SHP77 treated with DMSO at 0.1 percent for 48 hours (cell line): ENCODE measurements at regions not wholly inside any gene's neighbourhood (a gene's known extent, or its start where the extent isn't known, plus 50 kb on each side); places are given as distances from the start of the nearest gene placed in this dataset.

Experiments used
- DNase-seq: peaks from one replicate; lab custom pipeline; 2025; lab: John Stamatoyannopoulos, UW

DNA sequence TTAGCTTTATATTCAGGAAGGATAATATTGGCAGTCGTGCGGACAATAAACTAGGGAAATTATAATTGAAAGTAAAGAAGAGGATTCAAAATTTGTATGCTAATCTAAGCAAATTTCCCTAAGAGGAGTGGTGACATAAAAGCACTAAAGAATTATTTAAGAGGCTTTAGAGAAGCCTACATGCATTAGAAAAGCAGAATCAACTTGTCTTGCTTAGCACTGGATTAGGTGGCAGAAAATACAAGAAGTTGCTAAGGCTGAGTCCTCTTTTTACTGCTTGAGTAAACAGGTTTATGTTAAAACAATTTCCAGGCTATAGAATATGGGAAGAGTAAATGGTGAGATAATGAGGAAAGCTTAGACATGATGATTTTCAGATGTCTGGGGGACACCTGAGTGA lies 991.5 kb downstream of the PCDH18 start:
- DNase-seq = no peak

DNA sequence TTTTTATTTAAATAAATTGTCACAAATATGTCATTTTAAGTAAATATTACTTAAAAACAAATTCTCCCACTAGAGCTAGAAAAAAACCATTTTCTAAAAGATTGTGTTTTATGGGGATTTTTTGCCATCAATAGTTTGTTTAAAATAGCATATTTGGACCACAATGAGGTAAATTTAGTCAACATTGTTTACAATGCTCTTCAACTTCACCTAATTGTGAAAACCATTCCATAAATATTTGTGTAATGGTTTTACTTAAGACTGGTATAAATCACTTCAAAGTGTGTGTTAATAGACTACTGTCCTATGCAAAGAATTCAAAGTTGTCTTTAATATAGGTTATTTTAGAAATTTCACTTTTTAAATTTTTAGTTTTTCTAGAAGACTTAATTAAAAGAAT lies 1004.2 kb downstream of the PCDH18 start:
- no peak for DNase-seq

GRCh38 chr4:136526517-136526916 lies 1005.8 kb downstream of the PCDH18 start:
- no peak for DNase-seq

- DNase-seq = no peak
Observed at GRCh38 chr4:136524039-136524438, 1008.3 kb downstream of the PCDH18 start.

DNA sequence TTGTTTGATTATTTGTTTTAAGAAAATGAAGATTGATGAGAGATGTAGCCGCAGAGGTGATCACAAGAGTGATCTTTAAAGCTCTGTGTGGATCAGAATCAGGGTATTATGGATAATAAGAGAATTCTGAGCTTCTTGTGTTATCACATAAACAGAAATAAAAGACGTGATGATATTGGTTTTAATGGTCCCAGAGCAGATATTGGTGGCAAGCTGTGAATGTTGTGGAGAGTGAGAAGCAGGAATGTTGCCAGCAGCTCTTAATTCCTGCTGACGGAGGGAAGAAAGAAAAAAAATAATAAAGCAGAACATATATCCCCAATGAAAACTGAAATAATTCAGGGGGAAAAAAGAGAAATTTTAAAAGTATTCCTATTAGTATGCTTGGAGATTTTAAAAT lies 1015.9 kb downstream of the PCDH18 start:
- DNase-seq = no peak

GRCh38 chr4:136505020-136505419 lies 1027.3 kb downstream of the PCDH18 start:
- DNase-seq = no peak

DNA sequence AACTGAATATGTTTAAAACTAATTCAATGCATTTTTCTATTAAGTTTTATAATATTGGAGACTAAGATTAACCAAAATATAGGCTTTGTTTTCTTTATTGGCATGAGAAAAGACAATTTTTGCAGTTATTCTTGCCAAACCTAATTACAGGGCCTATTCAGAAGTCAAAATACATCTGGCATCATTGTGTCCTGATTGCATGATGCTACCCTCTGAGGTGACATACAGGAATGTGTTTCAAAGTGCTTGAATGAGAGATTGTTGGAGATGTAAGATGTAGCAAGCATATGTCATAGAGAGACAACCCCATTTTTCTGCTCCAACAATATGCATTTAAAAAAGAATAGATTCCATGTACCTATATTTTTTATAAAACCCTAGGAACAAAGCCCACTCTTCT lies 1036.4 kb downstream of the PCDH18 start:
- DNase-seq = no peak

DNA sequence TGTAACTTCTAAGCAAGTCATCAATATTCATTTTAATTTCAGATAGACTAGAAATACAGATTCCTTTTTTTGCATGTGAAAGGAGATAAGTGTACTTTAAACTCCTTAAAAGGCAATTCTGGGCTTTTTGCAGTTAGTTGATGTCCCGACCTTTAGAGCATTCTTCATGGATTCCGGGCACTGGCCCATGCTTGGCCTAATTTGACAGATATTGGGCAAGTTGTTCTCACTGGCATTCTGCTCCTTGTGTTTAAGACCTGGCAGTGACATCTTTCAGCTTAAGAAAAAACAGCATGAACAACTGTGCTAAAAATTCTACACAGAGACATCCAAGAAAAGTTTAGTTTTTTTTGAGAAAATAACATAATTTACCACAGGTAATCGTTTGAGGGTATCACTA lies 1037.2 kb downstream of the PCDH18 start:
- DNase-seq = no peak

DNA sequence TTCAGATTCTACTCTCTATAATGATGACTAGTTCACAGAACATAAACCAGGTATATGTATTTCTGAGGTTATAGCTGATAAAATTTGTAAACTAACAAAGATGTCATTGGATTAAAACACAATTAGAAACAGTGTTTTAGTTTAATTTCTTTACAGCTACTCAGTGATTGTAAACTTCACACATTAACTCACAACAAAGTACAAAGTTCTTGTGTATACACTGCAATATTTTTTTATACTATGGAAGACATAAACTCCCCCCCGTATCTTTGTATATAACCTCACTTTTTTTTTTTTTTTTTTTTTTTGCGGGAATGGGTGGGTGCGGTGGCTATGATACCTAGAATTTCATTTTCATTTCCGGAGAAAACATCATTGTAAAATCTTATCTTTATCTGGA lies 1043.2 kb downstream of the PCDH18 start:
- no peak for DNase-seq

DNA sequence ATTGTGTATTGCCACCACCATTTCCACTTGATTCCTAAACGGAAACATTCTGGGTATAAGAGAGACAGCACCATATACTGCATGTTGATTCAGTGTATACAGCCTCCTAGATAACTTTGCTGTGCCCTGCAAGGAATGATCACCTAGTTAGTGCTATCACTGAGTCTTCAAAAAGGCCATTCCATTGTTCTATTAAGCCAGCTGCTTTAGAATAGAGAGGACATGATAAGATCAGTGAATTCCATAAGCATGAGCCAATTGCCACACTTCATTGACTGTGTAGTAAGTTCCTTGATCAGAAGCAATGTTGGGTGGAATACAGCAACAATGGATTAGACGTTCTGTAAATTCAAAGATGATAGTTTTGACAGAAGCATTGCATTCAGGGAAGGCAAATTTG lies 1047.3 kb downstream of the PCDH18 start:
- no peak for DNase-seq

DNA sequence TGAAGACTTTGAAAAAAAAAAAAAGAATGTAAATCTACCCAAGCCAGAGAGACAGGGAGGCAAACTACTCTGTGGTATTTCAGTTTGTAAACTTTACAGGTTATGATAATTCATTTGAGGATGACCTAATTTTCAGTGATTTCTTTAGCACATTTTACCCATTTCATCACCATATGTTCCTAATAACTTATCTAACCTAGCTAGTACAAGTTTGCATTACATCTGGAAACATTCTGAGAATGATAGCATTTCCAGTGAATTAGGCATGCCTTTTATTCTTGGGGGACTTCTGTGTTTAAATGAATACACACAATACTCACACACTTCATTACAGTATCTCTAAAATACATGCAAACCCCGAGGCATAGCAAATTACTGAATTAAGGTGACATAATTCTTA lies 1055.5 kb downstream of the PCDH18 start:
- DNase-seq = no peak

DNA sequence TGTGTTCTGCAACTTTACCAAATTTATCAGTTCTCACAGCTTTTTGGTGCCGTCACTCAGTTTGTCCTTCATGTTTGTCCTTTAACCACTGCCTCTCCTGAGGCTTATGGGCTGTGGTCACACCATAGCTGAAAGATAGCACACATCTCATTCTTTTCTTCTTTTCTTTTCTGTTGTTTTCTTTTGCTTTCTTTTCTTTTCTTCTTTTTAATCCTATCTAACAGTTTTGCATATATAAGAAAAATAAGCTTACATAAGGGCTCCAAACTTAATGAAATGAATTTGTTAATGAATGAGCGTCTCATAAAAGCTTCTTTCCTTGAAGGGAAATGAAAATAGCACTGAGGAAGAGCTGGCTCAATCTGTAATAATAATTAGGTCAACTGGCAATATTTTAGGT lies 1061.2 kb downstream of the PCDH18 start:
- DNase-seq = no peak

DNA sequence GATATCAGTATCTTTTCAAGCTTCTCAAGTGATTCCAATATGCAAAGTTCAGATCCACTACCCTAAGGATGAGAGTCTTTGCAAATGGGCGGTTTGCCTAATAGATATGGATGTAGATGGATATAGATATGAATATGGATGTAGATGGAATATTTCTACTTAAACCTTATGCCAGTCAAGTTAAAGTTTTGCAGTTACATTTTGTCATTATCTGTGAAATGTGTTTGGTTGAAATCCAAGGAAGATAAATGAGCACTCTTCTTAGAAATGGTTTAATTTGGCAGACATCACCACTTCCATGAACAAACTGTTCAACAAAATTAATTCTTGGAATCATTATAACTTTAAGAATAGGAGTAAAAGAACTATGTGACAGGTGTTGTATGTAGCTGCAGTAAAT lies 1066.6 kb downstream of the PCDH18 start:
- no peak for DNase-seq

- DNase-seq = no peak
Observed at GRCh38 chr4:136463941-136464340, 1068.4 kb downstream of the PCDH18 start.

DNA sequence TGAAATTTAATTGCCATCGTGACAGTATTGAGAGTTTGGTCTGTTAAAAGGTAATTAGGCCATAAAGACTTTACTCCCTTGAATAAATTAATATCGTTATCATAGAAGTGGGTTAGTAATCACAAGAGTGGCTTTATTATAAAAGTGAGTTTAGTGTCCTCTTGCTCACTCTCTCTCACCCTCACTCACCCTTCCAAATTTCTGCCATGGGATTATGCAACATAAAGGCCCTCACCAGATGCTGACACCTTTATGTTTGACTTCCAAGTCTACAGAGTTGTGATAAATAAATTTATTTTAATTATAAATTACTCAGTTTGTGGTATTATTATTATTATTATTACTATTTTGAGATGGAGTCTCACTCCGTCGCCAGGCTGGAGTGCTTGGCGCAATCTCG lies 1070.8 kb downstream of the PCDH18 start:
- no peak for DNase-seq

- no peak for DNase-seq
Observed at GRCh38 chr4:136458326-136458725, 1074.0 kb downstream of the PCDH18 start.

DNA sequence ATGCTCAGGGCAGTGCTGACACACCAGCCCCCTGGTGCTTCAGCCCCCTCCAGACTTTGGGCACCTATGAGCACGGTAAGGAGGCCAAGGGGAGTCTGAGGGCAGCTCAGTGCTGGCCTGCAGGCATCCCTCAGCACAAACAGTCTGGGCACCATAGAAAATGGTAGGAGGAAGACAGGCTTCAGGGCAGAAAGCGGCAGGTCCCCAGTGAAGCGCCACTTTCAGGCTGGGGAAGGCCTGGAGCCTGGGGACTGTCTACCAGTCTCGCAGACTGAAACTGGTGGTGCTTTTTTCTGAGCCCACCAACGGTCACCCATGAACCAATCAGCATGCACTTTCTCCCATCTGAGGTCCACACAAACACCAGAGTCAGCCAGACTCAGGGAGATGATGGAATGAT lies 1074.7 kb downstream of the PCDH18 start:
- no peak for DNase-seq

GRCh38 chr4:136457004-136457403 lies 1075.3 kb downstream of the PCDH18 start:
- DNase-seq = no peak

DNA sequence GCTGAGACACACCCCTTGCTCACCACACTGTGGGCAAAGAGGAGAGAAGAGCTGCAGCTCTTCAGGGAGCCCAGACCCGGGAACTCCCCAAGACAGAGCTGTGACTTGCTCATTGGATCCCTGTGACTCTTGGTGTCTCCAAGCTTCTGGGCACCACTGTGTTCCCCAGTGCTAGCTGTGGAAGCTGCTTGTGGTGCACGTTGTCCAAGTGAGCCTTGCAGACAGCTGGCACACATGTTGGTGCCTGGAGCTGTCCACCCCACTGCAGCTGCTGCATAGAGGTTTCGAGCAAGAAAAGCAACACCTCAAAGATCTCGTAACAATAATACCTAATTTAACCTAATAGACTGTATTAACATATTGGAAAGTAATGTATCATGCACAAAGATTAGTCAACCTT lies 1089.3 kb downstream of the PCDH18 start:
- DNase-seq = no peak

- DNase-seq = no peak
Observed at GRCh38 chr4:136442447-136442846, 1089.8 kb downstream of the PCDH18 start.

DNA sequence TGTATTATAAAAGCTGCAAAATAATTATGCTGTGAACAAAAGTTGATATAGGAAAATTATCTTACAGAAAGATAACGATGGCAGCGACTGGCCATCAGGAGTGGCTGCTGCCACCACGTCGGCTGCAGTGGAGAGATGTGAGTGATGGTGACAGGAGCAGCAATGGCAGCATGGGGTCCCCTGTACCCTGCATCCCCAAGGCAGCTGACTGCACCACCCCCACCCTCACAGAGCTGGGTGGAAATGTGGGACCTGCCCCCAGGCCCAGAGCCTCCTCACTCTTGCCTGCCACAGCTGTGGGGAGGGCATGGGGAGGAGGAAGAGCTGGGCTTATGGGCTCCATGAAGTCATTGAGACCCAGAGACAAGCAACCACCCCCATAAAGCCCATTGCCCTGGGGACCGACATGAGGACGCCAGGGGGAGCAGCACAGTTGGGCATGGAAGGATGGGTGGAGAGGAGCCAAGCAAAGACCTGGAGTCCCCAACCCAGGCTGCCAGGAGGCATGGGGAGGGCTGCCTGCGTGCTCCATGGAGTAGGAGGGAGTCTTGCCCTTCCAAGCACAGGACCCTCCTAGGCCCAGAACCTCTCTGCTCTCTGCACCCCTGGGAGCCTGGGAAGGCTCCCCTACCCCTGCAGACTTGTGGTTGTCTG lies 1090.5 kb downstream of the PCDH18 start:
- DNase-seq = no peak

DNA sequence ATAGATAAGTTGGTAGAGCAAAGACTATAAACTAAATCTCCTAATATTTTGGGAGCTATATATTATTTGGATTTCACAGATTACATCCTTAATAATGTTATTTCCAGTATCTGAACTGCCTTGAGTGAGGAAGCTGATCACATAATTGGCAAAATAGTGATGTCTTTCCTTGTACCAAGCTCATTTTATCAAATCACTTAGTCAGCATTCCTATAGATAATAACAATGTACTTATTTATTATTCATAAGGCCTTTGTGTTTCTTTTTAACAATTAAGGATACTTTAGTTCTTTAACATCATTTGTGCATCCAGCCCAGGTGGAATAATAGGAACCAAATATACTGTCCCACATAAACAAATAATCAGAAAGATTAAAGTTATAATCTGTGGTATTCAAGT lies 1093.6 kb downstream of the PCDH18 start:
- DNase-seq = no peak

DNA sequence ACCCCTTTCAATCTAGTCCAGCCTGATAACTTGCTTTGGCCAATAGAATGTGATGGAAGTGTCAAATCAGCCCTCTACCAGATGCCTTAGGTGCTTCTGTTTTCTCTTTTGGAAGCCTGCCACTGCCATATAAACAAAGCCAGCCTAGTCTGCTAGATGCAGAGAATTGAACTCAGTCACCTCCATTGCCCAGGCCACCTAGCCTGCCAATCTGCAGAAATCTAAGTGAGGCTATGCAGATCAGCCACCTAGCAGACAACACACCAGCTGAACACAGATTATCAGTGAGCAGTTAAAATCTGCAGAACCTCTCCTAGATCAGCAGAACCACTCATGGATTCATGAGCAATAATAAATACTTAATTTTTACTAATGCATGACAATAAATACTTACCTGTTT lies 1108.2 kb downstream of the PCDH18 start:
- DNase-seq = no peak

GRCh38 chr4:136414981-136415380 lies 1117.3 kb downstream of the PCDH18 start:
- no peak for DNase-seq

GRCh38 chr4:136412708-136413107 lies 1119.6 kb downstream of the PCDH18 start:
- DNase-seq = no peak
